ENCODE measurements at regions not wholly inside any gene's neighbourhood (a gene's known extent, or its start where the extent isn't known, plus 50 kb on each side); places are given as distances from the start of the nearest gene placed in this dataset.

DNA sequence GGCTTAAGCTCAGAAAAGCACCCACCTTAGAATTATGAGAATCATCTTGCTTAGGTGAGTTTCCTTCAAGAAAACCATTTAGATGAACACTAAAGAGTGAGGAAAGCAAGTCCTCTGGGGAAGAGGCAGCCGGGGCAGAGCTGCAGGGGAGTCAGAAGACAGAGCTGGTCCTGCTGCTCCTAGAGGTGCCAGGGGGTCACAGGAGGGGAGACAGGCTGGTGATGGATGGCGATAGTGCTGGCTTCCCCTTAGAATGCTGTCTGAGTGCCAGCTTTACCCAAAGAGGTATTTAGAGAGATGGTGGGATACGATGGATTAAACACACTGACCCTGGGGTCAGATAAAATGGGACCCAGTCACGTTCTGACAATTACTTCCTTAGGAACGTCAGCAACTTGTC, 269.4 kb downstream of the TDRD15 start:
- no peak for TF ChIP-seq EZH2 (IDR thresholded peaks at IDR 0.05)
- no peak for TF ChIP-seq POLR2AphosphoS5 (IDR thresholded peaks at IDR 0.05; ENCODE audit: borderline replicate concordance, low read depth, low read length)
- no peak for TF ChIP-seq FOXP2 (optimal IDR thresholded peaks at IDR 0.05; ENCODE audit: control extremely low read depth, extremely low read length, insufficient read depth)

Measured in SK-N-MC (cell line).